NCI-H2171 (cell line): ENCODE measurements at regions not wholly inside any gene's neighbourhood (a gene's known extent, or its start where the extent isn't known, plus 50 kb on each side); places are given as distances from the start of the nearest gene placed in this dataset.
A peak's percentile ranks its signal among the peaks of the same experiment; 100 is the strongest.
"Not testable (repeated sequence)": the region's sequence is repeated elsewhere in the genome, so short reads cannot be mapped to it uniquely, and the experiment has no call there.

Experiments
- DNase-seq: peaks from one replicate; lab custom pipeline; 2025; lab: John Stamatoyannopoulos, UW

DNA sequence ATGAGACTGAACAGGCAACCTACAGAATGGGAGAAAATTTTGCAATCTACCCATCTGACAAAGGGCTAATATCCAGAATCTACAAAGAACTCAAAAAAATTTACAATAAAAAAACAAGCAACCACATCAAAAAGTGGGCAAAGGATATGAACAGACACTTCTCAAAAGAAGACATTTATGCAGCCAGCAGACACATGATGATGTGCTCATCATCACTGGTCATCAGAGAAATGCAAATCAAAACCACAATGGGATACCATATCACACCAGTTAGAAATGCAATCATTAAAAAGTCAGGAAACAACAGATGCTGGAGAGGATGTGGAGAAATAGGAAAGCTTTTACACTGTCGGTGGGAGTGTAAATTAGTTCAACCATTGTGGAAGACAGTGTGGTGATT lies 51.7 kb upstream of the PAXBP1 start:
- not testable (repeated sequence) for DNase-seq

DNA sequence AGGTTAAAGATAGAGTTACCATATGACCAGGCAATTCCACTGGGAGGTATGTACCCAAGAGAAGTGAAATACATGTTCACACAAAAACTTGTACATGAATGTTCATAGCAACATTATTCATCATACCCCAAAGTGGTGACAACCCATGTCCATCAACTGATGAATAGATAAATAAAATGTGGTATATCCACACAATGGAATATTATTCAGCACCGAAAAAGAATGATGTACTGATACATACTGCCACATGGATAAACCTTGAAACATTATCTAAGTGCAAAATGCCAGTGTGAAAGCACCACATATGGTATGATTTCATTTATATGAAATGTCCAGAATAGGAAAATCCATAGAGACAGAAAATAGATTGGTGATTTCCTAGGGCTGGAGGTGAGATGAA lies 53.4 kb upstream of the PAXBP1 start:
- DNase-seq = no peak

DNA sequence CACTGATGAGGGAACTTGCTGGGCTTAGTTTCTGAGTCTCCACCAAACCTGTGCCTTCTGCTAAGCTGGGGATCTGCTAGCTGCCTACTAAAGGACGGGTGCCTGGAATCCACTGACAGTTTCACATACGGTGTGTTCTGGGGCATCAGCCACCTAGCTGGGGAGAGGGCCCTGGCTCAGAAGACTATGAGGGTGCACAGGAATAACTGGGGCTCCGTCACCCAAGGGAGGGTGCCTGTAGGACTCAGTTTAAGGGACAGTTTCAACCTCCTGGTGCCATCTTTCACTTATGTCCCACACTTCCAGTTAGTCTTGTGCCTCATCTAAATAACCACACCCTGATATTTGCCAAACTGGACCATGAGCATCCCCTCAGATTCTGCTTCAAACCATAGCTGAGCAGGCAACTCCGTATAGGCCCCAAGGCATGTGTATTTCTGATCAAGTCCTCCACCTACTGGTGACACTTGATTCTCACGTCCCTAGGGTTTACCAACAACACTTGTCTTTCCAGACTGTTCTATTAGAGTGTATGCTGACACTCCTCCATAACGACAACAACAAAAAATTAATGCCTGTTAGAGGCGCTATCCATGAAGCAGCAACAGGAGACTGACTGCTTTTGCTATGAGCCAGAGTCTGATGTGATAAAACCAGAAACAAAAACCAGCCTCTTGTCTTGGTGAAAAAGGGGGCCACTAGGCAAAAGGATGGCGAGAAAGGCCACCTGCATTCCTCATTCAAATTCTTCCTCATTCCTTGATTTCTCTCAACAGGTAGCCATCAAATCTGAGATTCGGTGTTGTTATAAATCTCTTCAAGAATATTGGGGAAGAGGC lies 55.0 kb upstream of the PAXBP1 start:
- peak; percentile 21 for DNase-seq

DNA sequence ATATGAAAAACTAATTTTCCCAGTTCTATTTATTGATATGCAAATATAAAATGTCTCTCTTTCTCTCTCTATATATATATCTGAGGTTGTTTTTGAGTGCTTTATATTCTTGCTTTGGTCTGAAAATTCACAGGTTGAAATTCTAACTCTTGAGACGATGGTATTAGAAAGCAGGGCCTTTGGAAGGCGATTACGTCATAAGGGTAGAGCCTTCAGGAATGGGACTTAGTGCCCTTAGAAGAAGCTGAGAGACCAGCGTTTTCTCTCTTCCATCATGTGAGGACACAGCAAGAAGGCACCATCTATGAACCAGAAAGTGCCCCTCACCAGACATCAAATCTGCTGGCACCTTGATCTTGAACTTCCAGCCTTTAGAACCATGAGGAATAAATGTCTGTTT lies 57.4 kb upstream of the PAXBP1 start:
- no peak for DNase-seq

DNA sequence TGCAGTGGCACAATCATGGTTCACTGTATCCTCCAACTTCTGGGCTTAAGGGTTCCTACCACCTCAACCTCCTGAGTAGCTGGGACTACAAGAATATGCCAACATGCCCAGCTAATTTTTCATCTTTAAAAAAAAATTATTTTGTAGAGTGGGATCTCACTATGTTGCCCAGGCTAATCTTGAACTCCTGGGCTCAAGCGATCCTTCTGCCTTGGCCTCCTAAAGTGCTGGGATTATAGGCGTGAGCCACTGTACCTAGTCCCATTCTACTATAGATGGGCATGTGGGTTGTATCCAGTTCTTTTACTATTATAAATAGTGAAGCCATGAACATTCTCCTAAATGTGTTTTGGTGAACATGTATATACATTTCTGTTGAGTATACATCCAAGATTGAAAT lies 57.9 kb upstream of the PAXBP1 start:
- no peak for DNase-seq

DNA sequence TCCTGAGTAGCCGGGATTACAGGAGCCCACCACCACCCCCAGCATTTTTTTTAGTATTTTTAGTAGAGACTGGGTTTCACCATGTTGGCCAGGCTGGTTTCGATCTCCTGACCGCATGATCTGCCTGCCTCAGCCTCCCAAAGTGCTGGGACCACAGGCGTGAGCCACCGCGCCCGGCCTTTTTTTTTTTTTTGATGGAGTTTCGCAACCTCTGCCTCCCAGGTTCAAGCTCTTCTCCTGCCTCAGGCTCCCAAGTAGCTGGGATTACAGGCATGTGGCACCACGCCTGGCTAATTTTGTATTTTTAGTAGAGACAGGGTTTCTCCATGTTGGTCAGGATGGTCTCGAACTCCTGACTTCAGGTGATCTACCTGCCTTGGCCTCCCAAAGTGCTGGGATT lies 60.2 kb upstream of the PAXBP1 start:
- DNase-seq = not testable (repeated sequence)

DNA sequence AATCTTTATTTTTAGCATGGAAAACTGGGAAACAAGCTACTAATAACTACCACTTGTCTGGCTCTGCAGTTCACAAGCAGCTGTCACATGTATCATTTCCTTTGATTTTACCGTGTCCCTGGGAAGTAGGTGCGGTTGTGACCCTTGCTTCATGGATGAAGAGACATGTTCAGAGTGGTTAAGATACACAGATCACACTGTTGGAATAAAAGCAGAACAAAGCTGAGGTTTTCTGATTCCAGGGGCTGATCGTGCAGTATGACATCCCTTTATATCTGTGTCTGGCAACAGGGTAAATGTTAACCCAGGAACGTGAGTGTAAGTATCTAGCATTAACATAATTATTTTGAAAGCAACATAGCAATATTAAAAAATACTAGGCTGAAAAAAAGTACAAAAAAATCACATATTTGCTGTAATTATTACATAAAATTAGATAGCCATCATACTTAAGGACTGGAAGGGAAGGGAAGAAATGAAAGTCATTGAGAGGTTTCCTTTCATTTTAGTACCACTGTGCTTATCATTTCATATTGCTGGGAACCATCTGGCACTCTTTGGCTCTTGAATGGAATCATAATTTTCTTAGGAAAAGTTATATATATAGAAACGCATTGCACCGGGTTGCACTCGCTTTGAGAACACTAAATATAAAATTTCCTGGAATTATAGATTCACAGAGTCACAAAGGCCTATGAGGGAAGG lies 62.8 kb upstream of the PAXBP1 start:
- DNase-seq = no peak

DNA sequence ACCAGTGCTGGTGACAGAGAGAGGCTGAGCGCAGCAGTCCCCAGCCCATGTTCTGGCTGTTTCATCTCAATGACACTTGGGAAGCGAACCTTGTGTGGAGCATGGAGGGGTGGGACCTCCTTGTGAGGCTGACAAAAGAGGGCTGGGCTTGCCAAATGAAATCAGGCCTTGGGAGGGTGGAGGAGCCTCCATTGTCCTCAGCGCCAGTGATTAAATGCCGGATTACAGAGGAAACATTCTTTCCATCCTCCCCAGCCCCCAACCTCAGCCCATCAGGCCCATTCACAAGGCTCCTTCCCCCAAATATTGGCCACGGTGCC lies 63.3 kb upstream of the PAXBP1 start:
- no peak for DNase-seq

DNA sequence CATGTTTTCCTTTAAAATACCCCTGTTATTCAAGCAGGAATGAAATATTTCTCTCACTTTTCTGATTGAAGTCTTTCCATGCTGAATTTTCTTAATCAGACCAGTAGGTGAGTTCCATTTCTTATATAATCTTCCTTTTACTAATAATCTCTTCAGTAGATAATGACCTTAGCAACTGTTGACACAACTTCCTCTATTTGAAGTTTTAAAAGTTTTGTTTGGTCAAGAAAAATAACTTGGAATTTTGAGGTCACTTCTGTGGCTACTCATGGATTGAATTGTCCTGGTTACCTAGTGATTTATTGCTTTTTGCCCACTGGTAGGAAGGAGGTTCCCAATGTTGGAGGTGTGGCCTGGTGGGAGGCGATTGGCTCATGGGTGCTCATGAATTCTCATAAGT lies 70.6 kb upstream of the PAXBP1 start:
- no peak for DNase-seq

DNA sequence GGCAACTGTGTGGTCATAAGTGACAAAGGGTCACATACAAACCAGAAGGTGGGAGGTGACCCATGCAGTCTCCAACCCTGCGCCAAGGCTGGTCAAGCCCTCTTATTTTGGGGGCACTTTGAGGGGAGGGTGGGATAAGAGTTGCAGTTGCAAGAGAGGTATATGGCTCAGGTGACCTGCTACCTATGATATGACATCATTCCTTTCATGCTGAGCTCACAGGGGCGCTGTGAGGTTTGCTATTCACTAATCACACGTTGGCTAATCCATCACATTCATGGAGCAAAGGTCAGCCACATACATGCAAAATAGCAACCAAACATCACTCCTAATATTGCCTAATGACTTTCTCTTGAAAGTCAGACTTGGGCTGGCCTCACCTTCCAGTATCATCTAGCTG lies 72.0 kb upstream of the PAXBP1 start:
- no peak for DNase-seq

DNA sequence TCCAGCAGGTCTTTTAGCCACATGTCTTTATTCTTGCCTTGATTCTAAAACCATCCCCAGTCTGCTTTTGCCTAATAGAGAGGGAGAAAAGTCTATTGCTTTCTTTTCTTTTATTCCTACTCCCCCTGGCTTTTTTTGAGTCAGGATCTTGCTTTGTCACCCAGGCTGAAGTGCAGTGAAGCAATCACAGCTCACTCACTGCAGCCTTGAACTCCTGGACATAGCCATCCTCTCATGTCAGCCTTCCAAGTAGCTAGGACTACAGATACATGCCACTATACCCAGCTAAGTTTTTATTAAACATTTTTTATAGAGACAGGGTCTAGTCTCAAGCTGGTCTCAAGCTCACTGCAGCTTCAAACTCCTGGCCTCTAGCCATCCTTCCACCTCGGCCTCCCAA lies 72.5 kb upstream of the PAXBP1 start:
- DNase-seq = no peak

DNA sequence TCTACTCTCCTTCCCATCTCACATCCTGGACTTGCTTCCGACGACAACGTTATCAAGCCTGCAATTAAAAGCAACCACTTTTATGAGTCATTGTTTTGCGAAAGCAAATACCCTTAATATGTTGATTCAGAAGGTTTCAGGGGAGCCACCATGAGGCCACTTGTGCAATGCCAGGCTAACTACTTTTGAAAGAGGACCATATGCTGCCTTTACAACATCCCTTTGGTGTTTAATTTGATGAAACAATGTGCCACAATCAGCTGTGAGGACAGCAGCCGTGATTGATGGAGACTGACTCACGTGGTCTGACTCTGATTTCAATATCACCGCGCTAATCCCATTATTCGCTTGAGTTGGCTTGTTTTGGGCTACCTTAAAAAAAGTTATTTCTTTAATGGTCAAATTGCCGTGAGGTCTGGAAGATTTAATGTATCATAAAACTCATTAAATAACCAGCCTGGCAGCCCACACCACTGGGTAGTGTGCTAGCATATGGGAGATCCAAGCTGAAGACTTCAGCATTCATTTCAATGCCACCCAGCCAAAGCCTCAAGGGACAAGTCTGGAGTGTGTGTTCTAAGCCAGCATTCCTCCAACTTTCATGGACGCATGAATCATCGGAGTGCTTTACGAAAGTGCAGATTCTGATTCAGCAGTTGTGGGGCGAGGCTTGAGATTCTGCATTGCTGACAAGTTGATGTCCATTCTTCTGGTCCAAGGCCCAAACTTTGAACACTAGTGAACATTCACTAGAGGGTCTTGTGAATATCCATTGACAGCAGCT lies 73.3 kb upstream of the PAXBP1 start:
- peak; percentile 52 for DNase-seq

DNA sequence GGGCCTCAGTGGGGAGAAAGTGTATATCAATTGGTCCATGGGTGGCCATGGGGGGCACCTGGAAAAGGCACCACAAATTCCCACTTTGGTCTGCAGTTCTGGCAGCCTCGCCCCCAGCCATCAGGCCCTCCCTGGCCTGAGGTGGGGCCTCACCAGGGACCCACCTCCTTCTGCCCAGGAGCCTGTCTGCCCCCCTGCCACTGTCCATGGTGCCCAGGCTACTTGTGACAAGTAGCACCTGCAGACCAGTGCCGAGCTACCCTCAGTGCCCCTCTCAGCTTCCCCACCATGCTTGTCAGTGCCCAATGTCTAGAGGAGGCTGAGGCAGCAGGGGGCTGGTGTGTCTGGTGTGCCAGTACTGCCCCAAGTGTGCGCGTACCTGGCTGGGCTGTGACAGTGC lies 87.1 kb upstream of the PAXBP1 start:
- DNase-seq = no peak

DNA sequence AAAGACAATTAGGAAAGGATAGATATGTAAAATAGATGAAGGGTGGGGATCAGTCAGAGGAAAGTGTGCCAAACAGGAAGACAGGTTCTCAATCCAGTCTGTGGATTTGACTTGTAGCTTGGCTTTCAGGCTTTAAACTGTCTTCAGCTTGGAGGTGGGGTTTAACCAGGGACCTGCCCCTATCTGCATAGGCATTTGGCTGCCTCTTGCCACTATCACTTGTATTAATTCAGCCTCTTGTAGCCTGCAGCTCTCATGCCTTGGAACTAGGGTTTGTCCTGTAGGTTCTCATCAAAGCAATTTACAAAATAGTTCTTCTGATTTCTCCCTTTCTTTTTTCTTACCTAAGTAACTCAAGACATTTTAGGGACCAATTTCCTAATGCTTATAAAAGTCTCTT lies 88.8 kb upstream of the PAXBP1 start:
- no peak for DNase-seq

DNA sequence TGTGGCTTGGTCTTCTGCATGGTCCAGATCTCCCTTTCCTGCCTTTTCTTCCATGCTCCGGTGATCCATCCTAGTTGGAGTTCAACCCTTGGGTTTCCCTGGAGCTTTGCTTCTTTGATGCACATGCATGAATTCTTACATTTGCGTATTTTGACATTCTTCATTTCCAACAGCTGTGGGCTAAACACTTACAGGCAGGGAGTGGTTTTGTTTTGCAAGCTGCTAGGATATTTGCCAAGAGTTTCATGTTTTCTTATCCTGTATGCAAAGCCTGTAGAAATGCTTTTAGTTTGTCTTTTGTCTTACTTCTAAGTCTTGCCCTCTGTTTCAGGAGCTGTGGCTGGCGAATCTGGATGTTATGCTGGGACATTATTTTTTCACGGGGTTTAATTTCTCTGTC lies 90.3 kb upstream of the PAXBP1 start:
- DNase-seq = no peak

DNA sequence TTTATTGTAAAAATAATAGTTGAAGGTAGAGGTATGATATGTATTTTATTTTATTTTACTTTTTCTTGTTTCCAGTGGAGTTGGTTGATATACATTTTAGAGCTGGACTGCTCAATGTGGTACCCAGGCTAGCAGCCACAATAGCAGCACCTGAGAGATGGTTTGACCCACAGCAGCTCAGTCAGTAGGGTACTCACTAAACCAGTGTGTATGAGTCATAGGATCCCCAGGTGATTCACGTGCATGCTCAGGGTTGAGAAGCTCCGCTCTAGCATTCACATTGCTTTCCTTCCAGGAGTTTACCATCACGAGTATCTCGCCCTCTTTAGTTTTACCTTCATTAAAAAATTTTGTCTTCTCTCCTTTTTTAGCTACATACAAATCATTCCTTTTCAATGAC lies 96.0 kb upstream of the PAXBP1 start:
- no peak for DNase-seq

DNA sequence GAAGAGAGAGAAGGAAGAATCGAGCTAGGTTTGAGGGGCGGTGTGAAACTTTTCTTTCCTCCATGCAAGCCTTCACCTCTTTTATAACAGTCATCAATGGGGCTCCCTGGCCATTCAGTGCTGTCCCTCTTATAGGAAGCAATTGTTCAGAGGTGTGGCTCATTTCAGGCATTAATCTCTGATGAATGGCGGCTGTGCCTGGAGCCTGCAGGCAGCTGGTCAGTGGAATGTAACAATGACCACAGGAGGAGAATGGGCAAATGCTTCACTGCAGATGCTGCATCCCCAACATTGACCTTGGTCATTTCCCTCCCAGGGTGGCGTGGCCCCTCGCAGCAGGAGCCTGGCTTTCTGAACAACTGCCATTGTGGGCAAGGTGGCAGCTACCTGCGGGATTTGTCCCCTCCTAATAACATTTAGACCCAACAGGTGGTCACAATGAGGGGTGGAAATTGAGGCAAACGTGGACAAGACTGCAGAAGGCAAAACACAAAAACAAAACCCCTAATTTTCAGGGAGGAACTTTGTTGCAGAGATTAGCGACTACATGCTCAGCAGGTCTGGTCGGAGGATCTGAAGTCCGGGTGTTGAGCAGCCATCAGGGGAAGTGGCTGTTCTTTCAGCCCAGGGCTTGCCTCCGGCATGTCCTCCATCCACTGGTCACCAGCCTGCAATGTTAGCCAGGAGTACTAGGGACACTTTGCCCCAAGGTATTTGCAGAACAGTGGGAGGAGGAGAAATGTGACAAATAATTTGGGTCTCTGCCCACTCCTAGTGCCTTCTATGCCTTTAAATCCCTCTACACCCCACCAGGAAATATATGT lies 97.3 kb upstream of the PAXBP1 start:
- no peak for DNase-seq

DNA sequence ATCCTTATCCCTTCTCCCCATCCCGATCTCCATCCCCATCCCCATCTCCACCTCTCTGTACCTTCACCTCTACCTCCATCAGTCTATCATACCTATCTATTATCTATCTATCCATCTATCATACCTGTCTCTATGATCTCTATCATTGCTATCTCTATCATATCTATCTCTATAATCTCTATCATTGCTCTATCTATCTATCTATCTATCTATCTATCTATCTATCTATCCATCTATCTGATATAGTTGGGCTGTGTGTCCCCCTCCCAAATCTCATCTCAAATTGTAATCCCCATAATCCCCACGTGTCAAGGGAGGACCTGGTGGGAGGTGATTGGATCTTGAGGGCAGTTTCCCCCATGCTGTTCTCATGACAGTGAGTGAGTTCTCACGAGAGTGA lies 97.9 kb upstream of the PAXBP1 start:
- DNase-seq = no peak

DNA sequence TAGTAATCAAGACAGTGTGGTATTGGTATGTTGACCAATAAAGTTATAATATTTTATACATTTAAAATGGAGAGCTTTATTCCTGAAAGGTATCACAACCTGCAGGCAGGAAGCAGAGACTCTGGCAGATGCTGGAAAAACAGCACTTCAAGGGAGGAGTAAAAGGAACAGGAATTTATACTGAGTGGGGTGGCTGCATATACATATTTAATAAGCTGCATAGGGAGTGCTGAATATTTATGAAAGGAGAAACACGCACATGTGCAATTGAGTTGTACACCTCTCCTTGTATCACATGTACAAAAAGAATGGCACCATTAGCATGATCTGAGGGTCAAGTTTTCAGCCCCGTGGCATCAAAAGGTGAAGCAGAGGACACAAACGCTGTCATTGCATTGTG lies 104.9 kb upstream of the PAXBP1 start:
- no peak for DNase-seq

DNA sequence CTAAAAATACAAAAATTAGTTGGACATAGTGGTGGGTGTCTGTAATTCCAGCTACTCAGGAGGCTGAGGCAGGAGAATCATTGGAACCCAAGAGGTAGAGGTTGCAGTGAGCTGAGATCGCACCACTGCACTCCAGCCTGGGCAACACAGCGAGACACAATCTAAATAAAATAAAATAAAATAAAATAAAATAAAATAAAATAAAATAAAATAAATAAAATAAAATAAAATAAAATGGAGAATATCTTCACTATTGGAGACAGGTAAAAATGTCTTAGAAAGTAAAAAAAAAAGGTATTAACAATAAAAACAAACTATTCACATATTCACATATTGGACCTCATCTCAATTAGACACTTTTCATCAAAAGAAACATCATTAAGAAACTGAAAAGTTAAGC lies 106.3 kb upstream of the PAXBP1 start:
- not testable (repeated sequence) for DNase-seq

DNA sequence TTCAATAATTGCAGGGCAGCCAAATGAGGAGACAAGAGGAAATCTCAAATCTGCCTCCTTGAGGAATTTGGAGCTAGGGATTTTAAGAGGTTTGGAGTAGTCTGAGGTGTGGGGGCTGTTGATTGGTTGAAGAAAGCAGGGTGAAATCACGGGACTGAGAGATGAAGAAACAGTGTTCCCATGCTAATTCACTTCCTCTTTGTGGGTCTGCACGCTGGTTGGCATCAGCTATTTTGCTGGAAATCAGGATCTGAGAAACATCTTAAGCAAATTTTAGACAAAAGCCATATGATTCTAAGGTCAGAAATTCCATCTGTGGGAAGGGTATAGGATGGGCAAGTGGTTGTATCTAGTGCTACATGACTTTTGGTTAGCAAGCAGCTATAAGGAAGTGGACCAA lies 107.1 kb upstream of the PAXBP1 start:
- DNase-seq = no peak

DNA sequence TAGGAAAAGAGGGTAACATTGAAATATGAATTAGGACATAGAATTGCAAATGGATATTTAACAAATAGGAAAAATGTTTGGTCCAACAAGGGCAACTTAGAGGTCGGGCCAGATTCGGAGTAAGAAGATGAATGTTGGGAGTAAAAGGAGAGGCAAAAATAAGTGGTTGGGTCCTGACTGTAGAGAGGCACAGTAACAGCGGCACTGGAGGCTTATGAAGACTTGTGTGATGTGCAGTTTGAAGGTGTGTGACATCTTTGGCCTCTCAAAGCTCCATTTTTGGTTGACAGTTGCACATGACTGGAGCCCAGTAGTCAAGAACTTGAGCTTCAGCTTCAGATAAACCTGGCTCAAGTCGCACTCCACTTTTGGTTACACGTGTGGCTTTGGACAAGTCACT lies 109.9 kb upstream of the PAXBP1 start:
- DNase-seq = no peak
